Skeletal muscle cell (primary cell): ENCODE measurements at regions not wholly inside any gene's neighbourhood (a gene's known extent, or its start where the extent isn't known, plus 50 kb on each side); places are given as distances from the start of the nearest gene placed in this dataset.

Source experiments
- DNase-seq: peaks from one replicate; pipeline ENCODE4 v3.0.0-alpha.2; 2010; ENCODE audit warnings: low read depth
- H3K4me3 ChIP-seq: 2 replicates; pipeline ENCODE4 v1.5.1; 2011; ENCODE audit warnings: low read depth, mild to moderate bottlenecking, control low read depth, low read length, moderate library complexity

- no peak for DNase-seq
- H3K4me3 ChIP-seq: no peak overlapping the region
These were observed 197.2 kb downstream of the TFAP2C start for GRCh38 chr20:56826306-56826704.

DNA sequence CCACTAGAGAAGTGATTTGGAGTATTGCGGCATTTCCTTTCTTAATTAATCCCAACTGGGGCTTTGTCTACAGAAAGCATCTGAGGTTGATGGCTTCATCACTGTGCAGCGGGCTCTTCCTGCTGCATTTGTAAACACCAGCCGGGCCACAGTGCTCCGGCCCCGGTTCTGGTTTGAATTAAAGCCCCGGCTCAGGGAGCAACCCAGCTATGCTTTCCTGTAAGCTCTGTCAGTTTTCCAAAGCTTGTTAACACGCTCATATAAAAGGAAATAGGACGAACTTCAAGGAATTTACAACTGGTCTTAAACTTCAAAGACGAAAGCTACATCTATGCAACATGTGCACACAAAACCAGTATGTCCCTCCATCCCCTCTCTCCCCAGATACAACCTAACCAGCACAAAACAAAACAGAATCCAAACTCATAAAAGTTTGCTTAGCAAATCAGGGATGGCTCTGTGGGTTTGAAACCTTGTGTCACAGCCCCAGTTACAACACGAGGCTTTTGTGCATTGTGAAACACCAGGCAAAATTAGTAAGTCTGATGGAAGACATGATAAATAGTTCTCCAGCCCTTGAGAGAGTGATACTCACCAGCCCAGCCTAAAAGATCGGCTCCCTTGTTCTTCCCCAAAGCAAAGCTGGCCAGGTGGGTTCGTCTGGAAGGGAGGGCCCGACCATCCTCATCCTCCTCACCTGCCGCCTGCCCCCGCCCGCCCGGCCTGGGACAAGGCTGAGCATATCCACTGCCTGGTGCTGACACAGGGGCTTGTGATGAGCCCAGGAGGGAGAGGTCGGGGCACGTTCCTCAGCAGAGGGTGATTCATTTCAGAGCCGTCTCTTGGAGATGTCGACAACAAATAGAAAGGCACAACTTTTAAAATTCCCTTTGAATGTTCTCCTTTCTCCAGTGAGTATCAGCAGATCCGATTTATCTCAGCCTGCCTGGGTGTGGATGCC lies 197.9 kb downstream of the TFAP2C start:
- no peak for DNase-seq
- no peak overlapping the region for H3K4me3 ChIP-seq

DNA sequence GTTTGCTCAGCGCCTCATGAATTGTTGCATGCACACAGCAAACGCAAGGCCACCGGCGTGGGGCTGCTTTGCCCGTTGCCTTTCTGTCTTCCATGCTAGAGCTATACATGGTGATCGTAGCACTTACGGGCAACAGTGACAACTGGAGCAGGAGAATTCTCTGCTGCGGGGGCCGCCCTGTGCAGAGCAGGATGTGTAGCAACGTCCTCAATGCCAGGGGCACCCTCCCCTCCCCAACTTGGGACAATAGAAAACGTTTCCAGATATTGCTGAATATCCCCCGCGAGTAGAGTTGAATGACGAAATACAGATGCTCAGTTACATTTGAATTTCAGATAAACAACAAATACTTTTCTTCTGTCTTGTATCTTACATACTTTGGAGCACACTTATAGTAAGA lies 198.7 kb downstream of the TFAP2C start:
- no peak overlapping the region for H3K4me3 ChIP-seq
- DNase-seq: no peak

- H3K4me3 ChIP-seq: no peak overlapping the region
- no peak for DNase-seq
These were observed 199.3 kb downstream of the TFAP2C start for GRCh38 chr20:56828402-56828801.

GRCh38 chr20:56829788-56830385 lies 200.8 kb downstream of the TFAP2C start:
- no peak for DNase-seq
- no peak overlapping the region for H3K4me3 ChIP-seq

- DNase-seq: no peak
- H3K4me3 ChIP-seq: no peak overlapping the region
These were observed 202.7 kb downstream of the TFAP2C start for GRCh38 chr20:56831795-56832194.

DNA sequence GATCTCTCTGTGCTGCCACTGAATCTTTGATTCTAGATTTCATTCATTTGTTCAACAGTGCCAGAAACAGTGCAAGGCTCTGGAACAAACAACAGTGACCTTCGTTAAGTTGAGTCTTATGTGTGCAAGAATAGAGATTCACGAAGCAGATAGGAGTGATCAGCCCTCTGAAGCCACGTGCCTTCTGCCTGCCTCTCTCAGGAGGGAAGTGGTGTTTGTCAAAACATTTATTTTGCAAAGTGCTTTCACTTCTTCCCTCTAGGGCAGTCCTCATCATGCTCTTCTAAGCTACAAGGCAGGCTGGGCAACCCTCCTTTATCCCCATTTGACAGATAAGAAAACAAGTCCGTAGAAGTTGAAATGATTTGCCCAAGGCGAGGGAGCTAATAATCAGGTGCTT lies 204.3 kb downstream of the TFAP2C start:
- no peak for DNase-seq
- H3K4me3 ChIP-seq: no peak overlapping the region

GRCh38 chr20:56835829-56836550 lies 206.9 kb downstream of the TFAP2C start:
- no peak for DNase-seq
- H3K4me3 ChIP-seq: no peak overlapping the region

DNA sequence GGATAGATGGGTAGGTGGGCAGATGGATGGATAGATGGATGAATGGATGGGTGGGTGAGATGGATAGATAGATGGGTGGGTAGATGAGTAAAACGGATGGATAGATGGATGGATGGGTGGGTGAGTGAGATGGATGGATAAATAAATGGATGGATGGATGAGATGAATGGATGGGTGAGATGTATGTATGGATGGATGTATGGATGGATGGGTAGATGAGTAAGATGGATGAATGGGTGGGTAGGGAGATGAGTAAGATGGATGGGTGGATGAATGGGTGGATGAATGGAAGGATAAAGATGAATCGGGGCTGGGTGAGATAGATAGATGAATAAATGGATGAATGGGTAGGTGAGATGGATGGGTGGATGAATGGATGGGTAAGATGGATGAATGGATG lies 210.1 kb downstream of the TFAP2C start:
- H3K4me3 ChIP-seq: no peak overlapping the region
- no peak for DNase-seq

- no peak for DNase-seq
These were observed 210.7 kb downstream of the TFAP2C start for GRCh38 chr20:56839786-56840185.

DNA sequence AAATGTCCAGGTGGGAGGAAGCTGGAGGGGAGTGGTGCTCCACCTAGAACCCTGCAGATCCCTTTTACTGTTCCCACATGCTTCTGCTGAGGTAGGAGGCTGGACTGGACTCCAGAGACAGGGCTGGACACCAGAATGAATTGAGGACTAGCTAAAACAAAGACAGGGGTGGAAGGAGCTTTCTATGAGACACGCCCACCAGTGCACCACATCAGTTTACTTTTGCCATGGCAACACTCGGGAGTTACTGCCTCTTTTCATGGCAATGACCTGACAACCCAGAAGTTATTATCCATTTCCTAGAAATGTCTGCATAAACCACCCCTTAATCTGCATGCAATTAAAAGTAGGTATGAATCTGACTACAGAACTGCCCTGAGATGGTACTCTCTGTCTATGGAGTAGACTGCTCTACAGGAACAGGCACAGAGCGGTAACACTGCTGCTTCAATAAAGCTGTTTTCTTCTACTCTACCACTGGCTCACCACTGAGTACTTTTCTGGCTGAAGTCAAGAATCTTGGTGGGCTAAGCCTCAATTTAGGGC lies 211.7 kb downstream of the TFAP2C start:
- H3K4me3 ChIP-seq: no peak overlapping the region
- no peak for DNase-seq

More at GRCh38 chr20:56839786-56840185, 210.7 kb downstream of the TFAP2C start:
- no peak overlapping the region for H3K4me3 ChIP-seq

DNA sequence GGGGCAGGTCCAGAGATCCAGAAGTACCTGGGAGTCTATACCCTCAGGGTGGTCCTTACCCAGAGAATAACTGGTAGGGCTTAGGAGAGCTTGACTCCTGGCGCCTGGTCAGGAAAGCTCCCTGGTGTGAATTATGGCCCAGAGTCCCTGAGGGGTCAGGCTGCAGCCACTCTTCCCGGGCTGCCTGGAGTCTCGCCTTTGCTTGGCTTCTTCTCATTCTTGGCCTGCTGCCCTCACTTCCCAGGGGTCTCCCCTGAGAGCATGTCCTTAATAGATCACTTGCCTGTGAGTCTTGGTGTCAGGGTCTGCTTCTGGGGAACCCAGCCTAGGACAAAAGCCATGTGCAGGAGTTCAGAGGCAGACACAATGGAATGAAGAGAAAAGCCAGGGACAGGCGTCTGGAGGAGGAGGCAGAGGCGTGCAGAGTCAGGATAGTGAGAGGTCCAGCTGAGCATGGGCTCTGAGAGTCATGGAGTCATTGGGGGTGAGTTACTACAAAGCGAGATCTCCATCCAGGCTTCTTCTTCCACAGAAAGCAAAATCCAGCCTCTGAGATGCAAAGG lies 212.3 kb downstream of the TFAP2C start:
- DNase-seq: no peak
- H3K4me3 ChIP-seq: no peak overlapping the region

GRCh38 chr20:56842056-56842455 lies 212.9 kb downstream of the TFAP2C start:
- DNase-seq: no peak
- H3K4me3 ChIP-seq: no peak overlapping the region

GRCh38 chr20:56843386-56843785 lies 214.3 kb downstream of the TFAP2C start:
- H3K4me3 ChIP-seq: no peak overlapping the region
- no peak for DNase-seq

DNA sequence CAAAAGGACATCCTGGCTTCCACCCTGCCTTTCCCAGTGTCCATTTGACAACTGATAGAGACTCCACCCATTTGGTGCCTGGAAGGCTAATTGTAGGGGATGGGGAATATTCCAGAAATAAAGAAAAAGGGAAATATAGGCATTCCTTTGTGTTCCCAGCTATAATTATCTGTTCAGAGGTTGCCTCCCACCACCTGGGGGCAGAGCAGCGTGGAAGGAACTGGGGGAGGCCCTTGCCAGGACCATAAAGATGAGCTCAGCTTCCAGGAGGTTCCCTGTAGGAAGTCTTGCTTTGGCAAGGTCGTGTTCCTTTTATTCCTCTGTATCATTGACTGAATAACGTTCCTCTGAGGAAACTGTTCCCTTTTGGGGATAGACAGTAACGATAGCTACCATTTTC lies 214.7 kb downstream of the TFAP2C start:
- no peak overlapping the region for H3K4me3 ChIP-seq
- DNase-seq: no peak

GRCh38 chr20:56845546-56846086 lies 216.5 kb downstream of the TFAP2C start:
- DNase-seq: no peak
- no peak overlapping the region for H3K4me3 ChIP-seq

DNA sequence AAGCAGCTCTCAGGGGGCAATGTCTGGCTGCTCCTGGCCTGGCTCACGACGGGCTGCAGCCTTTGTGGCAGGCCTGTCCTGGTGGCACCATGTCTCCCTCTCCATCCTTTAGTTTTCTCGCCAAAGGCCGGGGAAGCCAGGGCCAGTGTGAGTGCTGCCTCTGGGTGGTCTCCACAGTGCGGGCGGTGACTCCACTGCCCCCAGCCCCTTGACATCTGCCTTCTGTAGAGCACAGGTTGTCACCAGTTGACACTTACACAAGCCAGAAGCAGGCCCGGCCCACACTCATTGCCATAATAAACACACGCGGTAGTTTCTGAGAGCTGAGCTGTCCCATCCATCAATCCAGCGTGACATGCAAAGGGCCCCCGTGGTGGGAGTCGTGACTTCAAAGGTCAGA lies 219.5 kb downstream of the TFAP2C start:
- no peak overlapping the region for H3K4me3 ChIP-seq
- DNase-seq: no peak

DNA sequence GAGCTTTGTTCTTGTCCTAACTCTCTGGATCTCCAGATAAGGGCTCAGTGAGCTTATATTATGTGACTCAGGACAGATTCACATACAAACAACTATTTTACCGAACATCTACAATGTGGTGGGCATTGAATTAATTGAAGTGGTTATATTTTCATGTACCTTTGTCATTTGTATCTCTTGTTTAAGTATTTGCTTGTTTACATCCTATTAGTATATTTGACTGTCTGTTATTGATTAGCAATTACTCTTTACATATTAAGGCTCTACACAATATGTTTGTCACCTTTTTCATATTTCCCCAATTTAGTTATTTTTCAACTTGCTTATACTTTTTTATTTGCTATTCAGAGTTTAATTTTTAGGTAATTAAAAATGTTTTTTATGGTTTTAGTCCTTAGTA lies 222.4 kb downstream of the TFAP2C start:
- DNase-seq: no peak
- no peak overlapping the region for H3K4me3 ChIP-seq

GRCh38 chr20:56855708-56856107 lies 226.6 kb downstream of the TFAP2C start:
- no peak for DNase-seq
- H3K4me3 ChIP-seq: no peak overlapping the region
